GM23338 (cell line): ENCODE measurements at regions not wholly inside any gene's neighbourhood (a gene's known extent, or its start where the extent isn't known, plus 50 kb on each side); places are given as distances from the start of the nearest gene placed in this dataset.

ENCODE experiments used
- ATAC-seq: fragments of 200-7000 bp; cut with Tn5 transposase; 3 replicates; pipeline ENCODE4 v1.9.1; 2020
- DNase-seq: peaks from one replicate; pipeline ENCODE4 v3.0.0-alpha.2; 2015; ENCODE audit warnings: low spot score
- H2AFZ ChIP-seq: fragments of 200-600 bp; sonication (generic); 2 replicates; pipeline ENCODE4 v1.8.0; 2016; ENCODE audit warnings: antibody characterized with exemption, mild to moderate bottlenecking, moderate library complexity
- H3F3A ChIP-seq: fragments of 200-600 bp; sonication (generic); replicated peaks from 2 replicates; pipeline ENCODE4 v1.8.0; 2017; ENCODE audit warnings: antibody characterized with exemption, mixed run types, low read depth
- H3K27ac ChIP-seq: fragments of 200-600 bp; sonication (generic); 2 replicates; pipeline ENCODE4 v1.6.1; 2016; ENCODE audit warnings: low read depth
- H3K27me3 ChIP-seq: fragments of 200-600 bp; sonication (generic); 2 replicates; pipeline ENCODE4 v1.8.0; 2016; ENCODE audit warnings: mild to moderate bottlenecking, mixed run types, moderate library complexity; ENCODE audit not compliant: insufficient read depth
- H3K36me3 ChIP-seq: fragments of 200-600 bp; sonication (generic); 2 replicates; pipeline ENCODE4 v1.8.0; 2016; ENCODE audit warnings: mild to moderate bottlenecking; ENCODE audit not compliant: insufficient read depth
- H3K4me1 ChIP-seq: fragments of 200-600 bp; sonication (generic); 2 replicates; pipeline ENCODE4 v1.8.0; 2016; ENCODE audit warnings: mild to moderate bottlenecking, moderate library complexity; ENCODE audit not compliant: insufficient read depth
- H3K4me2 ChIP-seq: fragments of 200-600 bp; sonication (generic); 2 replicates; pipeline ENCODE4 v1.7.1; 2017; ENCODE audit warnings: mixed run types
- H3K4me3 ChIP-seq: fragments of 200-600 bp; sonication (generic); 2 replicates; pipeline ENCODE4 v1.6.1; 2016; ENCODE audit warnings: mixed run types
- H3K79me2 ChIP-seq: fragments of 200-600 bp; sonication (generic); replicated peaks from 2 replicates; pipeline ENCODE4 v1.8.0; 2017; ENCODE audit warnings: mild to moderate bottlenecking; ENCODE audit not compliant: insufficient read depth
- H3K9me2 ChIP-seq: fragments of 200-600 bp; sonication (generic); 2 replicates; pipeline ENCODE4 v1.8.0; 2017; ENCODE audit not compliant: insufficient read depth
- H4K20me1 ChIP-seq: fragments of 200-600 bp; sonication (generic); replicated peaks from 2 replicates; pipeline ENCODE4 v1.8.0; 2017; ENCODE audit warnings: mild to moderate bottlenecking; ENCODE audit not compliant: insufficient read depth
- H3K27ac Mint-ChIP-seq: 2 replicates; pipeline ENCODE4 v1.8.0; 2020; ENCODE audit warnings: inconsistent platforms, mild to moderate bottlenecking, moderate library complexity, mixed read lengths
- H3K27me3 Mint-ChIP-seq: 3 replicates; pipeline ENCODE4 v1.8.0; 2022; ENCODE audit warnings: low read depth, mild to moderate bottlenecking, moderate library complexity, mixed read lengths, inconsistent platforms; ENCODE audit not compliant: insufficient read depth, poor library complexity
- H3K36me3 Mint-ChIP-seq: 3 replicates; pipeline ENCODE4 v1.8.0; 2021; ENCODE audit warnings: low read depth, mild to moderate bottlenecking, inconsistent platforms, moderate library complexity, mixed read lengths
- H3K4me1 Mint-ChIP-seq: 3 replicates; pipeline ENCODE4 v1.8.0; 2020; ENCODE audit warnings: mild to moderate bottlenecking, inconsistent platforms, mixed read lengths
- H3K4me3 Mint-ChIP-seq: 3 replicates; pipeline ENCODE4 v1.8.0; 2021; ENCODE audit warnings: moderate library complexity, mild to moderate bottlenecking, inconsistent platforms, mixed read lengths
- H3K9me3 Mint-ChIP-seq: 3 replicates; pipeline ENCODE4 v1.8.0; 2020; ENCODE audit warnings: moderate library complexity, mild to moderate bottlenecking, inconsistent platforms, mixed read lengths
- CREB1 ChIP-seq: fragments of 250-450 bp; sonication (Bioruptor Pico); IDR thresholded peaks from 2 replicates; pipeline ENCODE4 v1.5.0; 2020; ENCODE audit warnings: low read depth, mild to moderate bottlenecking, moderate library complexity
- EZH2 ChIP-seq: fragments of 200-600 bp; sonication (generic); IDR thresholded peaks from one replicate; pipeline ENCODE4 v1.8.0; 2017; ENCODE audit warnings: antibody characterized with exemption, mild to moderate bottlenecking, low read depth; ENCODE audit not compliant: unreplicated experiment
- EZH2phosphoT487 ChIP-seq: fragments of 200-600 bp; sonication (generic); IDR thresholded peaks from one replicate; pipeline ENCODE4 v1.8.1; 2018; ENCODE audit warnings: antibody characterized with exemption; ENCODE audit not compliant: unreplicated experiment
- JUNB ChIP-seq: IDR thresholded peaks from one replicate; pipeline ENCODE4 v1.6.1; 2016; ENCODE audit warnings: antibody characterized with exemption; ENCODE audit not compliant: unreplicated experiment
- NANOG ChIP-seq: IDR thresholded peaks from 2 replicates; pipeline ENCODE4 v1.6.1; 2016; ENCODE audit warnings: antibody characterized with exemption, borderline replicate concordance
- POLR2AphosphoS5 ChIP-seq: IDR thresholded peaks from 2 replicates; pipeline ENCODE4 v1.6.1; 2016; ENCODE audit warnings: antibody characterized with exemption, low read depth
- STAT1 ChIP-seq: IDR thresholded peaks from one replicate; pipeline ENCODE4 v1.6.1; 2016; ENCODE audit warnings: antibody characterized with exemption; ENCODE audit not compliant: unreplicated experiment
- ZNF114 ChIP-seq: fragments of 250-450 bp; sonication (Bioruptor Pico); IDR thresholded peaks from 2 replicates; pipeline ENCODE4 v1.5.0; 2020; ENCODE audit warnings: mild to moderate bottlenecking, moderate library complexity
- ZNF331 ChIP-seq: fragments of 250-450 bp; sonication (Bioruptor Pico); IDR thresholded peaks from 2 replicates; pipeline ENCODE4 v1.5.0; 2020; ENCODE audit warnings: low read depth, mild to moderate bottlenecking, moderate library complexity
- TF ChIP-seq, protein P1 (sequence below), 2 experiments: fragments of 200-600 bp in 1 of 2; sonication (generic) in 1 of 2; conservative IDR thresholded peaks; 2 replicates each; pipeline versions ENCODE4 v1.5.1 to v1.6.1; 2016 to 2017; ENCODE audit warnings: antibody characterized with exemption in 2 of 2, low read depth in 2 of 2, mild to moderate bottlenecking in 2 of 2, moderate library complexity in 1 of 2
- TF ChIP-seq, protein P2 (sequence below): IDR thresholded peaks from 2 replicates; pipeline ENCODE4 v1.6.1; 2016; ENCODE audit warnings: antibody characterized with exemption
- TF ChIP-seq, protein P3 (sequence below): fragments of 250-450 bp; sonication (Bioruptor Pico); IDR thresholded peaks from 2 replicates; pipeline ENCODE4 v1.5.0; 2020; ENCODE audit warnings: mild to moderate bottlenecking, moderate library complexity

DNA sequence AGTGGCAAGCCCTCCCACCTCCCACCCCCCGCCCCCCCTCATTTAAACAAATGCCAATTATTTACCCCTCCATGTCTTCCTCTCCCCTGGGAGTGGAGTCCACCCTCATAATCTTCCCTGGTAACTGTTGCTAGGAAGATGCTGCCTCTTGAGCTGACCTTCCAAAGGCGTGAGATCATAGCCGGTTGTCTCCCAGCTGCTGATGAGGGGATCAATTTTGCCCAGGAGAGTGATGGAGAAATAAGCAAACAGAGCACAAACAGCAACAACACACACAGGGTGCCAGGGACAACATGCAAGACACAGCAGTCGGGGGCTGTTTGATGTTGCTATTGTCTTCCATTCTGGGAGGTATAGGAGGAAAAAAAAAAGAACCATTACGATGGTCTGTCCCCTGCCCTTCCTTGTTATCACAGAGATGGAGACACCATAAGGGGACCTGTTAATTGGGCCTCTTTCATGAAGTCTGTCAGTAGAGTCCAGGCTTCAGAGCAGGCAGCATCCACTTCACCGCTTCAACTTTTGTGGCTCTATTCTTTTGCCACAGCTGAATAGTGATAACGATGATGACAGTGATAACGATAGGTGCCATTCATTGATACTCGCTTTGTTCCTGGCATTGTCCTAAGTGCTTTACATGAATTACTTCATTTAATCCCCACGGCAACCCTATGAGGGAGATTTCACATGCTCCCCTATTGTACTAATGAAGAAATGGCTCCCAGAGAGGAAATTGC lies 76.9 kb upstream of the RGMA start (continued):
- TF ChIP-seq, protein P1, sequence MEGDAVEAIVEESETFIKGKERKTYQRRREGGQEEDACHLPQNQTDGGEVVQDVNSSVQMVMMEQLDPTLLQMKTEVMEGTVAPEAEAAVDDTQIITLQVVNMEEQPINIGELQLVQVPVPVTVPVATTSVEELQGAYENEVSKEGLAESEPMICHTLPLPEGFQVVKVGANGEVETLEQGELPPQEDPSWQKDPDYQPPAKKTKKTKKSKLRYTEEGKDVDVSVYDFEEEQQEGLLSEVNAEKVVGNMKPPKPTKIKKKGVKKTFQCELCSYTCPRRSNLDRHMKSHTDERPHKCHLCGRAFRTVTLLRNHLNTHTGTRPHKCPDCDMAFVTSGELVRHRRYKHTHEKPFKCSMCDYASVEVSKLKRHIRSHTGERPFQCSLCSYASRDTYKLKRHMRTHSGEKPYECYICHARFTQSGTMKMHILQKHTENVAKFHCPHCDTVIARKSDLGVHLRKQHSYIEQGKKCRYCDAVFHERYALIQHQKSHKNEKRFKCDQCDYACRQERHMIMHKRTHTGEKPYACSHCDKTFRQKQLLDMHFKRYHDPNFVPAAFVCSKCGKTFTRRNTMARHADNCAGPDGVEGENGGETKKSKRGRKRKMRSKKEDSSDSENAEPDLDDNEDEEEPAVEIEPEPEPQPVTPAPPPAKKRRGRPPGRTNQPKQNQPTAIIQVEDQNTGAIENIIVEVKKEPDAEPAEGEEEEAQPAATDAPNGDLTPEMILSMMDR (conservative IDR thresholded peaks at IDR 0.05; ENCODE audit: low read depth in 2 of 2) = no peak
- TF ChIP-seq POLR2AphosphoS5 (no peak), EZH2 (no peak), ZNF114 (CRISPR knock-in tag) (no peak), STAT1 (no peak)

DNA sequence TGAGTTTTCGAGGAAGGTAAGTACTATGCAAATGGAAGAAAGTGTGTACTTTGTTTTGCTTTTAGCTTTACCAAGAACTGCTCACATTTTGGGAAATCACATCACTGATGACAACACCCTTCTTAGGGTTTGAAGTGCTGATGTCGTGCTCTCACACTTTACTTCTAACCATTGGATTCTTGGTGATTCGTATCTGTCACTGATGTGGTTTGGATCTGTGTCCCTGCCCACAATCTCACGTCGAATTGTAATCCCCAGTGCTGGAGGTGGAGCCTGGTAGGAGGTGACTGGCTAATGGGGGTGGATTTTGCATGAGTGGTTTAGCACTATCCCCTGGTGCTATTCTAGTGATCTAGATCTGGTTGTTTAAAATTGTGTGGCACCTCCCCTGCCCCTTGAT lies 75.4 kb upstream of the RGMA start:
- H3K27ac Mint-ChIP-seq = no peak overlapping the region
- DNase-seq (no peak), ATAC-seq (no peak)
- no peaks in the 10 kb centered on the region for H4K20me1 ChIP-seq
- H3K4me1 ChIP-seq = no peaks in the 10 kb centered on the region
- peaks cover 7% of the 10 kb centered on the region; the same call in 1 of the 3 replicates for H3K4me1 Mint-ChIP-seq
- no peak overlapping the region for H3K4me3 Mint-ChIP-seq
- no peaks in the 10 kb centered on the region; the same call in 2 of the 3 replicates for H3K9me3 Mint-ChIP-seq
- no peak overlapping the region for H2AFZ ChIP-seq
- peaks cover 4% of the 10 kb centered on the region for H3K27me3 Mint-ChIP-seq
- no peak overlapping the region for H3K4me3 ChIP-seq
- no peaks in the 10 kb centered on the region for H3K9me2 ChIP-seq
- H3K36me3 Mint-ChIP-seq = no peaks in the 10 kb centered on the region
- H3K79me2 ChIP-seq = no peaks in the 10 kb centered on the region
- no peaks in the 10 kb centered on the region for H3K27me3 ChIP-seq
- no peaks in the 10 kb centered on the region for H3F3A ChIP-seq
- H3K4me2 ChIP-seq = no peak overlapping the region
- no peak overlapping the region for H3K27ac ChIP-seq
- H3K36me3 ChIP-seq = no peaks in the 10 kb centered on the region
- TF ChIP-seq STAT1 (no peak), EZH2phosphoT487 (no peak), CREB1 (CRISPR knock-in tag) (no peak), POLR2AphosphoS5 (no peak), JUNB (no peak), EZH2 (no peak), NANOG (no peak), ZNF331 (CRISPR knock-in tag) (no peak), ZNF114 (CRISPR knock-in tag) (no peak)
- TF ChIP-seq, protein P2, sequence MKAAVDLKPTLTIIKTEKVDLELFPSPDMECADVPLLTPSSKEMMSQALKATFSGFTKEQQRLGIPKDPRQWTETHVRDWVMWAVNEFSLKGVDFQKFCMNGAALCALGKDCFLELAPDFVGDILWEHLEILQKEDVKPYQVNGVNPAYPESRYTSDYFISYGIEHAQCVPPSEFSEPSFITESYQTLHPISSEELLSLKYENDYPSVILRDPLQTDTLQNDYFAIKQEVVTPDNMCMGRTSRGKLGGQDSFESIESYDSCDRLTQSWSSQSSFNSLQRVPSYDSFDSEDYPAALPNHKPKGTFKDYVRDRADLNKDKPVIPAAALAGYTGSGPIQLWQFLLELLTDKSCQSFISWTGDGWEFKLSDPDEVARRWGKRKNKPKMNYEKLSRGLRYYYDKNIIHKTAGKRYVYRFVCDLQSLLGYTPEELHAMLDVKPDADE = no peak
- TF ChIP-seq, protein P3, sequence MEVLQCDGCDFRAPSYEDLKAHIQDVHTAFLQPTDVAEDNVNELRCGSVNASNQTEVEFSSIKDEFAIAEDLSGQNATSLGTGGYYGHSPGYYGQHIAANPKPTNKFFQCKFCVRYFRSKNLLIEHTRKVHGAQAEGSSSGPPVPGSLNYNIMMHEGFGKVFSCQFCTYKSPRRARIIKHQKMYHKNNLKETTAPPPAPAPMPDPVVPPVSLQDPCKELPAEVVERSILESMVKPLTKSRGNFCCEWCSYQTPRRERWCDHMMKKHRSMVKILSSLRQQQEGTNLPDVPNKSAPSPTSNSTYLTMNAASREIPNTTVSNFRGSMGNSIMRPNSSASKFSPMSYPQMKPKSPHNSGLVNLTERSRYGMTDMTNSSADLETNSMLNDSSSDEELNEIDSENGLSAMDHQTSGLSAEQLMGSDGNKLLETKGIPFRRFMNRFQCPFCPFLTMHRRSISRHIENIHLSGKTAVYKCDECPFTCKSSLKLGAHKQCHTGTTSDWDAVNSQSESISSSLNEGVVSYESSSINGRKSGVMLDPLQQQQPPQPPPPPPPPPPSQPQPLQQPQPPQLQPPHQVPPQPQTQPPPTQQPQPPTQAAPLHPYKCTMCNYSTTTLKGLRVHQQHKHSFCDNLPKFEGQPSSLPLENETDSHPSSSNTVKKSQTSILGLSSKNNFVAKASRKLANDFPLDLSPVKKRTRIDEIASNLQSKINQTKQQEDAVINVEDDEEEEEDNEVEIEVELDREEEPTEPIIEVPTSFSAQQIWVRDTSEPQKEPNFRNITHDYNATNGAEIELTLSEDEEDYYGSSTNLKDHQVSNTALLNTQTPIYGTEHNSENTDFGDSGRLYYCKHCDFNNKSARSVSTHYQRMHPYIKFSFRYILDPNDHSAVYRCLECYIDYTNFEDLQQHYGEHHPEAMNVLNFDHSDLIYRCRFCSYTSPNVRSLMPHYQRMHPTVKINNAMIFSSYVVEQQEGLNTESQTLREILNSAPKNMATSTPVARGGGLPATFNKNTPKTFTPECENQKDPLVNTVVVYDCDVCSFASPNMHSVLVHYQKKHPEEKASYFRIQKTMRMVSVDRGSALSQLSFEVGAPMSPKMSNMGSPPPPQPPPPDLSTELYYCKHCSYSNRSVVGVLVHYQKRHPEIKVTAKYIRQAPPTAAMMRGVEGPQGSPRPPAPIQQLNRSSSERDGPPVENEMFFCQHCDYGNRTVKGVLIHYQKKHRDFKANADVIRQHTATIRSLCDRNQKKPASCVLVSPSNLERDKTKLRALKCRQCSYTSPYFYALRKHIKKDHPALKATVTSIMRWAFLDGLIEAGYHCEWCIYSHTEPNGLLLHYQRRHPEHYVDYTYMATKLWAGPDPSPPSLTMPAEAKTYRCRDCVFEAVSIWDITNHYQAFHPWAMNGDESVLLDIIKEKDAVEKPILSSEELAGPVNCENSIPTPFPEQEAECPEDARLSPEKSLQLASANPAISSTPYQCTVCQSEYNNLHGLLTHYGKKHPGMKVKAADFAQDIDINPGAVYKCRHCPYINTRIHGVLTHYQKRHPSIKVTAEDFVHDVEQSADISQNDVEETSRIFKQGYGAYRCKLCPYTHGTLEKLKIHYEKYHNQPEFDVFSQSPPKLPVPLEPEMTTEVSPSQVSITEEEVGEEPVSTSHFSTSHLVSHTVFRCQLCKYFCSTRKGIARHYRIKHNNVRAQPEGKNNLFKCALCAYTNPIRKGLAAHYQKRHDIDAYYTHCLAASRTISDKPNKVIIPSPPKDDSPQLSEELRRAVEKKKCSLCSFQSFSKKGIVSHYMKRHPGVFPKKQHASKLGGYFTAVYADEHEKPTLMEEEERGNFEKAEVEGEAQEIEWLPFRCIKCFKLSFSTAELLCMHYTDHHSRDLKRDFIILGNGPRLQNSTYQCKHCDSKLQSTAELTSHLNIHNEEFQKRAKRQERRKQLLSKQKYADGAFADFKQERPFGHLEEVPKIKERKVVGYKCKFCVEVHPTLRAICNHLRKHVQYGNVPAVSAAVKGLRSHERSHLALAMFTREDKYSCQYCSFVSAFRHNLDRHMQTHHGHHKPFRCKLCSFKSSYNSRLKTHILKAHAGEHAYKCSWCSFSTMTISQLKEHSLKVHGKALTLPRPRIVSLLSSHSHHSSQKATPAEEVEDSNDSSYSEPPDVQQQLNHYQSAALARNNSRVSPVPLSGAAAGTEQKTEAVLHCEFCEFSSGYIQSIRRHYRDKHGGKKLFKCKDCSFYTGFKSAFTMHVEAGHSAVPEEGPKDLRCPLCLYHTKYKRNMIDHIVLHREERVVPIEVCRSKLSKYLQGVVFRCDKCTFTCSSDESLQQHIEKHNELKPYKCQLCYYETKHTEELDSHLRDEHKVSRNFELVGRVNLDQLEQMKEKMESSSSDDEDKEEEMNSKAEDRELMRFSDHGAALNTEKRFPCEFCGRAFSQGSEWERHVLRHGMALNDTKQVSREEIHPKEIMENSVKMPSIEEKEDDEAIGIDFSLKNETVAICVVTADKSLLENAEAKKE (CRISPR knock-in tag) = no peak
- TF ChIP-seq, protein P1 (conservative IDR thresholded peaks at IDR 0.05; ENCODE audit: low read depth in 2 of 2) = no peak
